ENCODE measurements at regions not wholly inside any gene's neighbourhood (a gene's known extent, or its start where the extent isn't known, plus 50 kb on each side); places are given as distances from the start of the nearest gene placed in this dataset.

DNA sequence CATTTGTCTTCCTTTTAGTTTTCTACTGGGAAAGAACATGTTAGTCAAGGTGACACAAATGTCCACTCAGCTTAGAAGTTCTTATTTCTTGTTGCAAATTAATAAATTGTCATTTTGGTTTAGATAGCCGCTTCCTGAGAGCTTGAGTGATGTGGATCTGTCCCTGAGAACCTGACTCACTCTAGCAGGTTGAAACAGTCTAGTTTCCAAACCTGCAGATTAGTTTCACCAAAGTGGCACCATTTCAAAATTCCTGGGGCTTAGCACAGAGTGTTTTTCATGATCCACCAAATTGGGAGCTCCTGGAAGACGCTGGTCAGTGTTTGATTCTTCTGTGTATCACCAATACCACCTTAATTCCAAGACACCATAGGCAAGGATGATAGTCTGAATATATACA is 119.4 kb upstream of the TSC22D1 start (continued):
- TF ChIP-seq, protein P1, sequence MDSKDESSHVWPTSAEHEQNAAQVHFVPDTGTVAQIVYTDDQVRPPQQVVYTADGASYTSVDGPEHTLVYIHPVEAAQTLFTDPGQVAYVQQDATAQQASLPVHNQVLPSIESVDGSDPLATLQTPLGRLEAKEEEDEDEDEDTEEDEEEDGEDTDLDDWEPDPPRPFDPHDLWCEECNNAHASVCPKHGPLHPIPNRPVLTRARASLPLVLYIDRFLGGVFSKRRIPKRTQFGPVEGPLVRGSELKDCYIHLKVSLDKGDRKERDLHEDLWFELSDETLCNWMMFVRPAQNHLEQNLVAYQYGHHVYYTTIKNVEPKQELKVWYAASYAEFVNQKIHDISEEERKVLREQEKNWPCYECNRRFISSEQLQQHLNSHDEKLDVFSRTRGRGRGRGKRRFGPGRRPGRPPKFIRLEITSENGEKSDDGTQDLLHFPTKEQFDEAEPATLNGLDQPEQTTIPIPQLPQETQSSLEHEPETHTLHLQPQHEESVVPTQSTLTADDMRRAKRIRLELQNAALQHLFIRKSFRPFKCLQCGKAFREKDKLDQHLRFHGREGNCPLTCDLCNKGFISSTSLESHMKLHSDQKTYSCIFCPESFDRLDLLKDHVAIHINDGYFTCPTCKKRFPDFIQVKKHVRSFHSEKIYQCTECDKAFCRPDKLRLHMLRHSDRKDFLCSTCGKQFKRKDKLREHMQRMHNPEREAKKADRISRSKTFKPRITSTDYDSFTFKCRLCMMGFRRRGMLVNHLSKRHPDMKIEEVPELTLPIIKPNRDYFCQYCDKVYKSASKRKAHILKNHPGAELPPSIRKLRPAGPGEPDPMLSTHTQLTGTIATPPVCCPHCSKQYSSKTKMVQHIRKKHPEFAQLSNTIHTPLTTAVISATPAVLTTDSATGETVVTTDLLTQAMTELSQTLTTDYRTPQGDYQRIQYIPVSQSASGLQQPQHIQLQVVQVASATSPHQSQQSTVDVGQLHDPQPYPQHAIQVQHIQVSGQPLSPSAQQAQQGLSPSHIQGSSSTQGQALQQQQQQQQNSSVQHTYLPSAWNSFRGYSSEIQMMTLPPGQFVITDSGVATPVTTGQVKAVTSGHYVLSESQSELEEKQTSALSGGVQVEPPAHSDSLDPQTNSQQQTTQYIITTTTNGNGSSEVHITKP (CRISPR knock-in tag; IDR thresholded peaks at IDR 0.05; ENCODE audit: low read depth) = no peak
- no peak for TF ChIP-seq POLR2AphosphoS2 (IDR thresholded peaks at IDR 0.05; ENCODE audit: low read depth, low read length)
- TF ChIP-seq ZBTB3 (CRISPR knock-in tag; IDR thresholded peaks at IDR 0.05; ENCODE audit: borderline replicate concordance, low read depth) = no peak

DNA sequence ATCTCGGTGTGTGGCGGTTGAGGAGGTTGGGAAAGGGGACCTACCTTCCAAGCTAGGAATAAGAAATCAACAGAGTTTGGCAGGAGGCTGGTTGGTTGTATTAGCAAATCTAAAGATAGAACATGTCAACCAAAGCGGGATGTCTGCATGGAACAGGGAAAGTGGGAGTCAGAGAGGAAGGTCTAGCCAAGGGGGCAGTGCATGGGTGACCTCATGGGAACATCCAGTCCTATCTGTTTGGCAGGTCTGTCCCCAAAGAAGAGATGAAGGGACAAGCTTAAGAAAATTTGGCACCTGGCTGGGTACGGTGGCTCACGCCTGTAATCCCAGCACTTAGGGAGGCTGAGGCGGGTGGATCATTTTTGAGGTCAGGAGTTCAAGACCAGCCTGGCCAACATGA is 118.7 kb upstream of the TSC22D1 start:
- FAIRE-seq = no peak
- no peak for DNase-seq (ENCODE audit: low spot score)
- ATAC-seq = no peak
- in situ Hi-C loops (cut with HindIII; ENCODE audit: extremely low pct_ligation_motif_present, low pct_unique_long_range_greater_than_20kb) (no loop called here), intact Hi-C loops (cut with micrococcal nuclease; ENCODE audit: unreplicated experiment) (no loop called here)
- no peak overlapping the region for H3K4me2 ChIP-seq (ENCODE audit: low read depth, low read length)
- peaks cover 0 to 1% of the 10 kb centered on the region in 2 experiments; a peak in 1 of 5 replicates for H3K27me3 ChIP-seq (ENCODE audit: control insufficient read depth in 1 of 2, insufficient read depth in 2 of 2, low read length in 2 of 2)
- H3K36me3 ChIP-seq (replicated peaks in 1 of 2; ENCODE audit: control insufficient read depth in 1 of 2, insufficient read depth in 2 of 2, low read length in 2 of 2) = no peaks in the 10 kb centered on the region
- H2AFZ ChIP-seq (ENCODE audit: low read length) = no peak overlapping the region
- H3K79me2 ChIP-seq (ENCODE audit: insufficient read depth, low read length) = no peaks in the 10 kb centered on the region
- H3K4me3 ChIP-seq (replicated peaks in 1 of 3; ENCODE audit: insufficient read depth in 1 of 3, low read depth in 2 of 3, low read length in 3 of 3) = no peak overlapping the region
- no peak for TF ChIP-seq ZNF547 (CRISPR knock-in tag; IDR thresholded peaks at IDR 0.05)
- H3K4me1 ChIP-seq (ENCODE audit: insufficient read depth, low read length) = no peaks in the 10 kb centered on the region
- H3K9me3 ChIP-seq (ENCODE audit: low read length) = no peaks in the 10 kb centered on the region
- 41% methylated on average over 6 of the region's 6 CpGs for WGBS (ENCODE audit: low lambda C conversion rate)
- POLR2A ChIA-PET = no interaction called here
- H3K9ac ChIP-seq (ENCODE audit: insufficient read depth, low read depth, low read length) = no peak overlapping the region
- no peaks in the 10 kb centered on the region for H4K20me1 ChIP-seq (ENCODE audit: insufficient read depth, low read length)
- no peak overlapping the region for H3K27ac ChIP-seq (ENCODE audit: extremely low read length, insufficient read depth, low read length)
- CTCF ChIA-PET (ENCODE audit: low intra/inter-chr PET ratio, low total read pairs) = no interaction called here
- no TSS peak for BruUV-seq (replicated peaks)
